A673 (cell line): ENCODE measurements at regions not wholly inside any gene's neighbourhood (a gene's known extent, or its start where the extent isn't known, plus 50 kb on each side); places are given as distances from the start of the nearest gene placed in this dataset.

Source experiments
- CTCF ChIP-seq: fragments of 300-800, 200-600 bp; sonication (generic); conservative IDR thresholded peaks from 2 replicates; pipeline ENCODE4 v1.5.1; 2017; ENCODE audit warnings: low read depth, mild to moderate bottlenecking, antibody characterized with exemption, low read length, moderate library complexity, mixed read lengths
- EZH2 ChIP-seq: fragments of 200-600 bp; sonication (generic); IDR thresholded peaks from 2 replicates; pipeline ENCODE4 v1.6.1; 2017; ENCODE audit warnings: borderline replicate concordance, low read depth, mild to moderate bottlenecking, mixed read lengths, antibody characterized with exemption, low read length; ENCODE audit not compliant: poor library complexity, severe bottlenecking

DNA sequence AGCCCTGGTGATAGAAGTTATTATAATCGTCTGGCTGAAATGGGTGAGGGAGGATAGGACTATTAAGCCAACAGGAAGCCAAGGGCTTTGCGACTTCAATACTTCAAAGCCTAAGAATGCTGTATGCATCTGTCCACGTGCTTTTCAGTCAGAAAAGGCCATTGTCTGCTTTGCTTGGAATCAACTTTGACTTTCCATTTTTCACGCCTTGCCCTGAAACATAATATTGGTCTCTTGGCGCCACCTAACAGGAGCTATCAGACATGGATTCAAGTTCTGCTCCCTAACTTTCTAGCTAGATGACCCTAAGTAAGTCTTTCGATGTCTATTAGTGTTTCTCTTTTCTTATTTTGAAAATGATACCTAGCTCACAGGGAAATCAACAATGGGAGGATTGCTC lies 572.6 kb downstream of the TLR4 start:
- TF ChIP-seq EZH2 (no peak), CTCF (no peak)
